Stimulated activated CD8-positive, alpha-beta memory T cell treated with anti-CD3 and anti-CD28 coated beads, Interleukin-7, amount 100 ng/mL, for 1 hour (primary cell): ENCODE measurements at regions not wholly inside any gene's neighbourhood (a gene's known extent, or its start where the extent isn't known, plus 50 kb on each side); places are given as distances from the start of the nearest gene placed in this dataset.
"Not testable (repeated sequence)": the region's sequence is repeated elsewhere in the genome, so short reads cannot be mapped to it uniquely, and the experiment has no call there.

Experiments used
- DNase-seq, 2 donors: peaks; one replicate each; pipeline ENCODE4 v3.0.0-alpha.2; 2020; ENCODE audit warnings: low read depth in 2 of 2

GRCh38 chr2:220767591-220768255 lies 804.4 kb downstream of the EPHA4 start:
- no peak for DNase-seq

GRCh38 chr2:220775856-220776488 lies 796.1 kb downstream of the EPHA4 start:
- DNase-seq = no peak

GRCh38 chr2:220779076-220779475 lies 793.0 kb downstream of the EPHA4 start:
- not testable (repeated sequence) for DNase-seq

GRCh38 chr2:220779511-220779910 lies 792.6 kb downstream of the EPHA4 start:
- DNase-seq = no peak

- no peak for DNase-seq
Measured at GRCh38 chr2:220779931-220780330, 792.2 kb downstream of the EPHA4 start.

GRCh38 chr2:220781622-220782241 lies 790.4 kb downstream of the EPHA4 start:
- no peak for DNase-seq

GRCh38 chr2:220782609-220783113 lies 789.4 kb downstream of the EPHA4 start:
- no peak for DNase-seq

GRCh38 chr2:220783671-220784070 lies 788.4 kb downstream of the EPHA4 start:
- DNase-seq = no peak

GRCh38 chr2:220785178-220785577 lies 786.9 kb downstream of the EPHA4 start:
- no peak for DNase-seq

- no peak for DNase-seq
Measured at GRCh38 chr2:220786216-220786615, 785.9 kb downstream of the EPHA4 start.

- no peak for DNase-seq
Measured at GRCh38 chr2:220787251-220787650, 784.9 kb downstream of the EPHA4 start.

GRCh38 chr2:220789961-220790360 lies 782.1 kb downstream of the EPHA4 start:
- no peak for DNase-seq

- no peak for DNase-seq
Measured at GRCh38 chr2:220795705-220796104, 776.4 kb downstream of the EPHA4 start.

- no peak for DNase-seq
Measured at GRCh38 chr2:220811115-220811514, 761.0 kb downstream of the EPHA4 start.

- no peak for DNase-seq
Measured at GRCh38 chr2:220811952-220812570, 760.0 kb downstream of the EPHA4 start.

- DNase-seq = no peak
Measured at GRCh38 chr2:220814441-220814840, 757.7 kb downstream of the EPHA4 start.

GRCh38 chr2:220815698-220816097 lies 756.4 kb downstream of the EPHA4 start:
- DNase-seq = no peak

GRCh38 chr2:220821683-220822082 lies 750.4 kb downstream of the EPHA4 start:
- no peak for DNase-seq

- DNase-seq = not testable (repeated sequence)
Measured at GRCh38 chr2:220823590-220823989, 748.5 kb downstream of the EPHA4 start.

GRCh38 chr2:220833446-220833845 lies 738.7 kb downstream of the EPHA4 start:
- DNase-seq = no peak

GRCh38 chr2:220835583-220835982 lies 736.5 kb downstream of the EPHA4 start:
- no peak for DNase-seq

- DNase-seq = no peak
Measured at GRCh38 chr2:220837226-220837625, 734.9 kb downstream of the EPHA4 start.
